ENCODE measurements at regions not wholly inside any gene's neighbourhood (a gene's known extent, or its start where the extent isn't known, plus 50 kb on each side); places are given as distances from the start of the nearest gene placed in this dataset.

DNA sequence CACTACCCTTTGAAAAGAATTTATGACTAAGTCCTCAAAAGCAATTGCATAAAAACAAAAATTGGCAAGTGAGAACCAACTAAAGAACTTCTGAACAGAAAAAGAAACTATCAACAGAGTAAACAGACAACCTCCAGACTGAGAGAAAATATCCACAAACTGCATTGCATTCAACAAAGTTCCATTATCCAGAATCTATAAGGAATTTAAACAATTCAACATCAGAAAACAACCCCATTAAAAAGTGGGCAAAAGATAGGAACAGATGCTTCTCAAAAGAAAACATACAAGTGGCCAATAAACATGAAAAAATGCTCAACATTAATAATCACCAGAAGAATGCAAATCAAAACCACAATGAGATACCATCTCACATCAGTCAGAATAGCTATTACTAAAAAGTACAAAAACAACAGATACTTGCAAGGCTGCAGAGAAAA, 130.2 kb downstream of the GASK1B start:
- TF ChIP-seq, protein P1, sequence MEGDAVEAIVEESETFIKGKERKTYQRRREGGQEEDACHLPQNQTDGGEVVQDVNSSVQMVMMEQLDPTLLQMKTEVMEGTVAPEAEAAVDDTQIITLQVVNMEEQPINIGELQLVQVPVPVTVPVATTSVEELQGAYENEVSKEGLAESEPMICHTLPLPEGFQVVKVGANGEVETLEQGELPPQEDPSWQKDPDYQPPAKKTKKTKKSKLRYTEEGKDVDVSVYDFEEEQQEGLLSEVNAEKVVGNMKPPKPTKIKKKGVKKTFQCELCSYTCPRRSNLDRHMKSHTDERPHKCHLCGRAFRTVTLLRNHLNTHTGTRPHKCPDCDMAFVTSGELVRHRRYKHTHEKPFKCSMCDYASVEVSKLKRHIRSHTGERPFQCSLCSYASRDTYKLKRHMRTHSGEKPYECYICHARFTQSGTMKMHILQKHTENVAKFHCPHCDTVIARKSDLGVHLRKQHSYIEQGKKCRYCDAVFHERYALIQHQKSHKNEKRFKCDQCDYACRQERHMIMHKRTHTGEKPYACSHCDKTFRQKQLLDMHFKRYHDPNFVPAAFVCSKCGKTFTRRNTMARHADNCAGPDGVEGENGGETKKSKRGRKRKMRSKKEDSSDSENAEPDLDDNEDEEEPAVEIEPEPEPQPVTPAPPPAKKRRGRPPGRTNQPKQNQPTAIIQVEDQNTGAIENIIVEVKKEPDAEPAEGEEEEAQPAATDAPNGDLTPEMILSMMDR (IDR thresholded peaks at IDR 0.05): no peak
- TF ChIP-seq POLR2A (IDR thresholded peaks at IDR 0.05): no peak

Measured in lower leg skin (tissue), 3 donors.